ENCODE measurements at regions not wholly inside any gene's neighbourhood (a gene's known extent, or its start where the extent isn't known, plus 50 kb on each side); places are given as distances from the start of the nearest gene placed in this dataset.

DNA sequence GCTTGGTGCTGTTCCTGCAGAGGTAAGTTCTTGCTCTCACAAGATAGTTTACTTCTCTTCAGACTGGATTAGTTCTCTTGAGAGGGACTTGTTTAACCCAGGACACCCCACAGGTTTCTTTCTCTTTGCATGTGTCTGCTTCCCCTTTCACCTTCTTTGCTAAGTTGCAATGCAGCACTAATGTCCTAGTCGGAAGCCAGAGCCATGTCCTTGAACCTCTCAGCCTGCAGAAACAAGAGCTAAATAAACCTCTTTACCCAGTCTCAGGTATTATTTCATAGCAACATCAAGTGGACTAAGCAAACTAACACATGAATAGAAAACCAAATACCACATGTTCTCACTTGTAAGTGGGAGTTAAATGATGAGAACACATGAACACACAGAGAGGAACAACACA is 915.2 kb downstream of the NSUN3 start:
- Mint-ChIP-seq H3K27me3 (no peaks in the 10 kb centered on the region), H3K36me3 (ENCODE audit: insufficient read depth) (peaks cover 3% of the 10 kb centered on the region), H3K4me3 (no peak overlapping the region), H3K9me3 (peaks cover 13 to 33% of the 10 kb centered on the region in 2 donors), H3K4me1 (ENCODE audit: low read depth in 2 of 2) (no peaks in the 10 kb centered on the region), H3K27ac (no peak overlapping the region)
- ATAC-seq (replicated peaks) (no peak), DNase-seq (no peak)

- Mint-ChIP-seq H3K4me3 (no peak overlapping the region), H3K9me3 (peaks cover 6 to 17% of the 10 kb centered on the region in 2 donors), H3K4me1 (ENCODE audit: low read depth in 2 of 2) (no peaks in the 10 kb centered on the region), H3K36me3 (ENCODE audit: insufficient read depth) (no peaks in the 10 kb centered on the region), H3K27me3 (no peaks in the 10 kb centered on the region), H3K27ac (no peak overlapping the region)
- no peak for DNase-seq
- no peak for ATAC-seq (replicated peaks)
Observed at GRCh38 chr3:94985778-94986177, 922.9 kb downstream of the NSUN3 start.

- ATAC-seq (replicated peaks) (no peak), DNase-seq (no peak)
- Mint-ChIP-seq H3K27me3 (no peaks in the 10 kb centered on the region), H3K36me3 (ENCODE audit: insufficient read depth) (no peaks in the 10 kb centered on the region), H3K27ac (no peak overlapping the region), H3K4me3 (no peak overlapping the region), H3K4me1 (ENCODE audit: low read depth in 2 of 2) (no peaks in the 10 kb centered on the region), H3K9me3 (peaks cover 10 to 27% of the 10 kb centered on the region in 2 donors)
Observed at GRCh38 chr3:94990952-94991705, 928.3 kb downstream of the NSUN3 start.

GRCh38 chr3:94996743-94997142 is 933.9 kb downstream of the NSUN3 start:
- Mint-ChIP-seq H3K4me1 (ENCODE audit: low read depth in 2 of 2) (no peaks in the 10 kb centered on the region), H3K27me3 (no peaks in the 10 kb centered on the region)
- ATAC-seq (replicated peaks): no peak

DNA sequence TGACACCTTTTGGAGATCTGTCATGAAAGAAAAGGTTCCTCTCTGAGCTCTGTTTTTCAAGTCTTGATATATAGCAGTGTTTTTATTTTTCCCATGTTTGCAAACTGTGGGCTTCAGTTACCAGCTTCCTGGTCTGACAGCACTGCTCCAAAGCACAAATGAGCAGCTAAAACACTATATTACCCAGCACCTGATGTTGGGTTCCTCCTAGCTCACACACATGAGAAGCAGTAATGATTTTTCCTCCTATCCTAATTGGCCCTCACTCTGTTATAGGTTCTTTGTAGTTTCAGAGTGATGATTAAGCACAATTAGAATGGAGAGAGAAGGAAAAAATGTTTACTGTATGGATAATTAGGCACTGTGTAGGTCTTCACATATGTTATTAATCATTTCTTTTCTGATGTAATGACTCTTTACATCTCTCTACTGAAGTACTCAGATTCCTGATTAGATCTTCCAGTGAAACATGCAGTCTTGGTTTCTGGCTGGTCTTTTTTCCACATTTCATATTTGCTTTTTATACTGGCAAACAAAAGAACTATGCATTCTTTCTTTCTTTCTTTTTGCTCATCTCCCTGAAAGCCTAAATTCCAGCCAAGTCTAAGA is 939.7 kb downstream of the NSUN3 start:
- Mint-ChIP-seq H3K36me3 (ENCODE audit: insufficient read depth) (no peaks in the 10 kb centered on the region), H3K27me3 (no peaks in the 10 kb centered on the region), H3K9me3 (peaks cover 0 to 8% of the 10 kb centered on the region in 2 donors), H3K4me1 (ENCODE audit: low read depth in 2 of 2) (no peaks in the 10 kb centered on the region), H3K4me3 (no peak overlapping the region), H3K27ac (no peak overlapping the region)
- DNase-seq (no peak), ATAC-seq (replicated peaks) (no peak)

More at GRCh38 chr3:94996743-94997142, 933.9 kb downstream of the NSUN3 start:
- Mint-ChIP-seq H3K27ac (no peak overlapping the region), H3K36me3 (ENCODE audit: insufficient read depth) (no peaks in the 10 kb centered on the region), H3K9me3 (peaks cover 7 to 9% of the 10 kb centered on the region in 2 donors), H3K4me3 (no peak overlapping the region)
- DNase-seq: no peak

GRCh38 chr3:95028688-95029087 is 965.8 kb downstream of the NSUN3 start:
- DNase-seq (no peak), ATAC-seq (replicated peaks) (no peak)
- no peak overlapping the region for H3K4me3 Mint-ChIP-seq
- H3K27me3 Mint-ChIP-seq: no peaks in the 10 kb centered on the region
- no peaks in the 10 kb centered on the region for H3K36me3 Mint-ChIP-seq (ENCODE audit: insufficient read depth)
- H3K4me1 Mint-ChIP-seq (ENCODE audit: low read depth in 2 of 2): no peaks in the 10 kb centered on the region
- H3K27ac Mint-ChIP-seq: no peak overlapping the region
- H3K9me3 Mint-ChIP-seq: peaks cover under 1 to 4% of the 10 kb centered on the region in 2 donors

- H3K36me3 Mint-ChIP-seq (ENCODE audit: insufficient read depth): no peaks in the 10 kb centered on the region
- no peak for ATAC-seq (replicated peaks)
Observed at GRCh38 chr3:95029644-95030043, 966.8 kb downstream of the NSUN3 start.

GRCh38 chr3:95036526-95037021 is 973.7 kb downstream of the NSUN3 start:
- no peaks in the 10 kb centered on the region for H3K4me1 Mint-ChIP-seq (ENCODE audit: low read depth in 2 of 2)
- peaks cover 3% of the 10 kb centered on the region for H3K36me3 Mint-ChIP-seq (ENCODE audit: insufficient read depth)
- no peak for DNase-seq
- H3K27ac Mint-ChIP-seq: no peak overlapping the region
- H3K4me3 Mint-ChIP-seq: no peak overlapping the region
- H3K27me3 Mint-ChIP-seq: no peaks in the 10 kb centered on the region
- H3K9me3 Mint-ChIP-seq: peaks cover 17 to 22% of the 10 kb centered on the region in 2 donors
- no peak for ATAC-seq (replicated peaks)

More at GRCh38 chr3:95029644-95030043, 966.8 kb downstream of the NSUN3 start:
- H3K27ac Mint-ChIP-seq: no peak overlapping the region
- no peak for DNase-seq
- no peaks in the 10 kb centered on the region for H3K4me1 Mint-ChIP-seq (ENCODE audit: low read depth in 2 of 2)
- H3K9me3 Mint-ChIP-seq: peaks cover 7 to 8% of the 10 kb centered on the region in 2 donors
- H3K4me3 Mint-ChIP-seq: no peak overlapping the region
- no peaks in the 10 kb centered on the region for H3K27me3 Mint-ChIP-seq

DNA sequence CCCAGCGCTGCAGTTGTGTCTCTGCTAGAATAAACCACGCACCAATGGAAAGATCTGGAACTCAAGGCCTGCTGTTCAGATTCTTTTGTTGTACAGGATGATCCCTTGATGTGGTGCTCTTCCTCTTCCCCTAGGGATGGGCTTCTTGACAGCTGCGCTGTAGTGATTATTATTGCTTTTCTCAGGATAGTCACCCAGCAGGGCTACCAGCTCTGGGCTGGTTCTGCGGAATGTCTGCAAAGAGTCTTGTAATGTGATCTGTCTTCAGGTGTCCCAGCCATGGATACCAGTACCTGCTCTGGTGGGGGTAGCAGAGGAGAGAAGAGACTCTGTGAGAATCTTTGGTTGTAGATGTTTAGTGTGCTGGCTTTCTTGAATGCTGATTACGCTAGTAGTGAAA is 974.2 kb downstream of the NSUN3 start:
- Mint-ChIP-seq H3K4me1 (ENCODE audit: low read depth in 2 of 2) (no peaks in the 10 kb centered on the region), H3K36me3 (ENCODE audit: insufficient read depth) (peaks cover 3% of the 10 kb centered on the region), H3K27ac (no peak overlapping the region), H3K9me3 (peaks cover 17 to 22% of the 10 kb centered on the region in 2 donors), H3K4me3 (no peak overlapping the region), H3K27me3 (no peaks in the 10 kb centered on the region)
- DNase-seq (no peak), ATAC-seq (replicated peaks) (no peak)

DNA sequence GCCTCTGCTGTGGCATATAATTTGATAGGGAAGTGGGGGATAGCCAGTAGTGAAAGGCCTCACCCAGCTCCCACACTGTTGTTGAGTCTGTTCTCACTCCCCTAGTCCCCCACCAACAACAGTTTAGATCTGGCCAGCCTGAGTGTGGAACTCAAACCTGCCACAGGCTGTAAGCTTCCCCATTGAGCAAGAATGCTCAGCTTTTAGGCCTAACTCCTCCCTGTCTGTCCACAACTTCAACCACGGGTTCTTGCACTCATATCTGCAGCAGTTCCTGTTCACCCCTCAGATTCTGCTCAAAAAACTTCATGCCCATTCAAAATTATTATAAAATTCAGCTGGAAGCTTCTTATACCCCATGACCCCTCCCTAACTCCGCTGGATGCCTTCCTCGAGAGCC is 975.1 kb downstream of the NSUN3 start:
- Mint-ChIP-seq H3K9me3 (peaks cover 16 to 22% of the 10 kb centered on the region in 2 donors), H3K4me3 (no peak overlapping the region), H3K27ac (no peak overlapping the region), H3K36me3 (ENCODE audit: insufficient read depth) (peaks cover 3% of the 10 kb centered on the region), H3K27me3 (no peaks in the 10 kb centered on the region), H3K4me1 (ENCODE audit: low read depth in 2 of 2) (no peaks in the 10 kb centered on the region)
- ATAC-seq (replicated peaks) (no peak), DNase-seq (no peak)

GRCh38 chr3:95044101-95044500 is 981.2 kb downstream of the NSUN3 start:
- Mint-ChIP-seq H3K27ac (no peak overlapping the region), H3K9me3 (peaks cover 0 to 4% of the 10 kb centered on the region in 2 donors), H3K4me1 (ENCODE audit: low read depth in 2 of 2) (no peaks in the 10 kb centered on the region), H3K36me3 (ENCODE audit: insufficient read depth) (no peaks in the 10 kb centered on the region), H3K27me3 (no peaks in the 10 kb centered on the region), H3K4me3 (no peak overlapping the region)
- DNase-seq (no peak), ATAC-seq (replicated peaks) (no peak)

DNA sequence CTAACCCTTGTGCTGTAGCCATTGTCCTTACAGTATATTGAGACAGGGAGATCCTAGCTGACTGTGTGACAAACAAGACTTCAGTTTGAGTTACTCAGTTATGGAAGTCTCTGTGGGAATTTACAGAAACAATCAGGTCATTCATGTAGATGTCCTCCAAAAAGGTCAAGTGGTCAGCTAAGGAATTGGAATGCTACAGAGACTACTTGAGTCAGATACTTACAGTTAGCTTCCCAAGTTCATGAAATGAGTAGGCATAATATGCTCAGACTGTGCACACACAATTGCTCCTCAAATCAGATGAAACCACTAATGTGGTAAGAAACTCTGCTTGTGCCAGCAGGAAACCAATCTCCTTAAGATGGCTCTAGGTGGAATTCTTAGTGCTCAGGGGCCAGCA is 985.7 kb downstream of the NSUN3 start:
- DNase-seq (no peak), ATAC-seq (replicated peaks) (no peak)
- H3K4me1 Mint-ChIP-seq (ENCODE audit: low read depth in 2 of 2): no peaks in the 10 kb centered on the region
- peaks cover 0 to 3% of the 10 kb centered on the region in 2 donors for H3K9me3 Mint-ChIP-seq
- no peaks in the 10 kb centered on the region for H3K36me3 Mint-ChIP-seq (ENCODE audit: insufficient read depth)
- no peaks in the 10 kb centered on the region for H3K27me3 Mint-ChIP-seq
- H3K27ac Mint-ChIP-seq: no peak overlapping the region
- no peak overlapping the region for H3K4me3 Mint-ChIP-seq

GRCh38 chr3:95049841-95050240 is 987.0 kb downstream of the NSUN3 start:
- no peak for ATAC-seq (replicated peaks)
- H3K4me3 Mint-ChIP-seq: no peak overlapping the region
- no peak for DNase-seq
- no peaks in the 10 kb centered on the region for H3K27me3 Mint-ChIP-seq
- H3K27ac Mint-ChIP-seq: no peak overlapping the region
- peaks cover 0 to 4% of the 10 kb centered on the region in 2 donors for H3K9me3 Mint-ChIP-seq
- H3K36me3 Mint-ChIP-seq (ENCODE audit: insufficient read depth): no peaks in the 10 kb centered on the region
- no peaks in the 10 kb centered on the region for H3K4me1 Mint-ChIP-seq (ENCODE audit: low read depth in 2 of 2)

- DNase-seq: no peak
- no peak for ATAC-seq (replicated peaks)
- no peaks in the 10 kb centered on the region for H3K36me3 Mint-ChIP-seq (ENCODE audit: insufficient read depth)
- peaks cover 0 to 10% of the 10 kb centered on the region in 2 donors for H3K9me3 Mint-ChIP-seq
- no peak overlapping the region for H3K27ac Mint-ChIP-seq
- no peaks in the 10 kb centered on the region for H3K27me3 Mint-ChIP-seq
- no peak overlapping the region for H3K4me3 Mint-ChIP-seq
- H3K4me1 Mint-ChIP-seq (ENCODE audit: low read depth in 2 of 2): no peaks in the 10 kb centered on the region
Observed at GRCh38 chr3:95055288-95055687, 992.4 kb downstream of the NSUN3 start.
